Fibroblast of villous mesenchyme (primary cell): ENCODE measurements at regions not wholly inside any gene's neighbourhood (a gene's known extent, or its start where the extent isn't known, plus 50 kb on each side); places are given as distances from the start of the nearest gene placed in this dataset.
"Not testable (repeated sequence)": the region's sequence is repeated elsewhere in the genome, so short reads cannot be mapped to it uniquely, and the experiment has no call there.

Experiments used
- DNase-seq: peaks from one replicate; pipeline ENCODE4 v3.0.0-alpha.2; 2010; ENCODE audit warnings: low read depth
- H3K4me3 ChIP-seq: 2 replicates; pipeline ENCODE4 v1.5.1; 2011; ENCODE audit warnings: low read depth, mild to moderate bottlenecking, low read length
- TF ChIP-seq, protein P1 (sequence below): IDR thresholded peaks from 2 replicates; pipeline ENCODE4 v1.5.1; 2012; ENCODE audit warnings: low read depth, mild to moderate bottlenecking, low read length; ENCODE audit not compliant: insufficient read depth

DNA sequence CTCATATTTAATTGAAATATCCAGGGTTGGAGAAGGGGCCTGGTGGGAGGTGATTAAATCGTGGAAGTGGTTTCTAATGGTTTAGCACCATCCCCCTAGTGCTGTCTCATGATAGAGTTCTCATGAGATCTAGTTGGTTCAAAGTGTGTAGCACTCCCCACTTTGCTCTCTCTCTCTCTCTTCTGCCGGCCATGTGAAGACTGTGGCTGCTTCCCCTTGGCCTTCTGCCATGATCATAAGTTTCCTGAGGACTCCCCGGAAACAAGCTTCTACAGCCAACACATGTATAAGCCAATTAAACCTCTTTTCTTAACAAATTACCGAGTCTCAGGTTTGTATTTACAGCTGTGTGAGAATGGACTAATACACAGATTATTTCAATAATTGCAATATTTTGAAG is 305.8 kb upstream of the KCND2 start:
- TF ChIP-seq, protein P1, sequence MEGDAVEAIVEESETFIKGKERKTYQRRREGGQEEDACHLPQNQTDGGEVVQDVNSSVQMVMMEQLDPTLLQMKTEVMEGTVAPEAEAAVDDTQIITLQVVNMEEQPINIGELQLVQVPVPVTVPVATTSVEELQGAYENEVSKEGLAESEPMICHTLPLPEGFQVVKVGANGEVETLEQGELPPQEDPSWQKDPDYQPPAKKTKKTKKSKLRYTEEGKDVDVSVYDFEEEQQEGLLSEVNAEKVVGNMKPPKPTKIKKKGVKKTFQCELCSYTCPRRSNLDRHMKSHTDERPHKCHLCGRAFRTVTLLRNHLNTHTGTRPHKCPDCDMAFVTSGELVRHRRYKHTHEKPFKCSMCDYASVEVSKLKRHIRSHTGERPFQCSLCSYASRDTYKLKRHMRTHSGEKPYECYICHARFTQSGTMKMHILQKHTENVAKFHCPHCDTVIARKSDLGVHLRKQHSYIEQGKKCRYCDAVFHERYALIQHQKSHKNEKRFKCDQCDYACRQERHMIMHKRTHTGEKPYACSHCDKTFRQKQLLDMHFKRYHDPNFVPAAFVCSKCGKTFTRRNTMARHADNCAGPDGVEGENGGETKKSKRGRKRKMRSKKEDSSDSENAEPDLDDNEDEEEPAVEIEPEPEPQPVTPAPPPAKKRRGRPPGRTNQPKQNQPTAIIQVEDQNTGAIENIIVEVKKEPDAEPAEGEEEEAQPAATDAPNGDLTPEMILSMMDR: no peak
- DNase-seq: no peak

DNA sequence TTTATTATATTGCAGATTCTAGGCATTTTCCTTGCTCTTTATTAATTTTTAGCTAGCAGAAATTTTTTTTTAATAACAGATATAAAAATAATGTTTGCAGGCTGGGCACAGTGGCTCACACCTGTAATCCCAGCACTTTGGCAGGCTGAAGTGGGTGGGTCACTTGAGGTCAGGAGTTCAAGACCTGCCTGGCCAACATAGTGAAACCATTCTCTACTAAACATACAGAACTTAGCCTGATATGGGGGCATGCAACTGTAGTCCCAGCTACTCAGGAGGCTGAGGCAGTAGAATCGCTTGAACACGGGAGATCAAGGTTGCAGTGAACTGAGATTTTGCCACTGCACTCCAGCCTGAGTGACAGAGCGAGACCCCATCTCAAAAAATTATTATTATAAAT is 304.6 kb upstream of the KCND2 start:
- not testable (repeated sequence) for H3K4me3 ChIP-seq, DNase-seq

More for the DNA sequence above, 305.8 kb upstream of the KCND2 start:
- no peak overlapping the region for H3K4me3 ChIP-seq

DNA sequence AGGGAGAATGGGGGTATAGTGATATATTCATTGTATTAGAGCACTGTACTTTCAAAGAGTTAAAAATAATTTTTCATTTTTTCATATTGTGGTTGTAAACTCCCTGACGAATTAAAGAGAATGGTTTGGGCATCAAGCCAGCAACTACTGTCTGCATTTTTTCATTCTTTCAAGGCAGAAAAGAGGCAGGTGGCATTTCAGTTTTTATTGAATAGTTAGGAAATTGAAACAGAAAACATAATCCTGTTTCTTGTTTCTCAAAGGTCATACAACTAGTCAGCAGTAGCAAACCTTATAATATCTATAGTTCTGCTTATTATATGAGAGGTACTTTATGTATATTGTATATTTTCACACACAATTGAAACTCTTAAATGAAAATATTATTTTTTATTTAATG is 303.9 kb upstream of the KCND2 start:
- no peak for DNase-seq
- H3K4me3 ChIP-seq: no peak overlapping the region
- TF ChIP-seq, protein P1: no peak

DNA sequence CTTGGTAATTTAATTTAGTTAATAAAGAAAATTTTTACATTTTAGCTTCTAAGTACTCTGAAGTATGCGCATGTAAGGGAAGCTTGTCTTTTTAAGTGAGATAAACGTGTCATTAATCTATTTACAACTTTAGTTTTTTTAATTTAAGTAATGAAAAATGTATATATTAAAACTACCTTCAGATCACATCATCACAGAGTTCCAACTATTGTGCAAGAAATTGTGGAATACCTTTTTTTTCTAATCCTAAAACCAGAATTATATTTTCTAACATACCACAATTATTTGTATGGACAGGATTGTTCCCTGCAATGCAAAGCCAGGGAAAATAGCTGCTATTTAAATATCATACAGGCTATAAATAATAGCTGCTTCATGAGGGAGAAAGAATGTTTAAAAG is 303.2 kb upstream of the KCND2 start:
- no peak overlapping the region for H3K4me3 ChIP-seq
- DNase-seq: no peak

DNA sequence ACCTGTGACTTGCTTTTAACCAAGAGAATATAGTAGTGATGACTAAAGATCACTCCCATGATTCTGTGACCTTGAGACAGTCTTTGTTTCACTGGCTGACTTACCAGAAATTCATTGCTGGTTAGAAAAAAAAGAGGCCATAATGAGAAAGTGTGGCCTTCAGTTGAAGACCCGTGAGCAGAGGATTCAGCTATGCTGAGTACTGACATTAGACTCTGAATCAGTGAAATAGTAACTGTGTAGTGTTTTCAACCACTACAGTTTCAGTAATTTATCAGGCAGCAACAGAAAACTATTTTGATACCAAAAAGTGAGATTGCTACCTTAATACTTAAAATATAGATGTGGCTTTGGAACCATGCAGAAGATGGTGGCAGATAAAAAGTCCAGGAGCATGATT is 298.0 kb upstream of the KCND2 start:
- DNase-seq: no peak
- TF ChIP-seq, protein P1: no peak
- no peak overlapping the region for H3K4me3 ChIP-seq

More for the DNA sequence above, 303.2 kb upstream of the KCND2 start:
- TF ChIP-seq, protein P1: no peak

DNA sequence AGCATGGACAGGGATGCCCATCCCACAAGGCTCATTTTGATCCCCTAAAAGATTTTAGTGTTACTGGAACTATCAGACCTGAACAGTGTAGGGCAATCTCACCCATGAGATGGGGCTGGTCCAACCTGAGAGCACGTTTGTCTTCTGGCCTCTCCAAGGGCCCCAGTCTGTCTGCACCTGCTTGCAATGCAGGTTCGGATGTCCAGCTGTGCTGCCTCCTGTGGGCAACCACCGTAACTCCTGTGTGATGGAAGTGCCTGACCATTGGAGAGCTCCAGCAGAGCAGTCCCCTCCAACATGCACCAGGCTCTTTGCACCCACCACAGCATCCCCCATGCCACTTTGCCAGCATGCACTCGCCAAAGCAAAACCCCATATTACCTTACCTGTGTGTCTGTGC is 290.1 kb upstream of the KCND2 start:
- H3K4me3 ChIP-seq: no peak overlapping the region
- TF ChIP-seq, protein P1: no peak
- no peak for DNase-seq

DNA sequence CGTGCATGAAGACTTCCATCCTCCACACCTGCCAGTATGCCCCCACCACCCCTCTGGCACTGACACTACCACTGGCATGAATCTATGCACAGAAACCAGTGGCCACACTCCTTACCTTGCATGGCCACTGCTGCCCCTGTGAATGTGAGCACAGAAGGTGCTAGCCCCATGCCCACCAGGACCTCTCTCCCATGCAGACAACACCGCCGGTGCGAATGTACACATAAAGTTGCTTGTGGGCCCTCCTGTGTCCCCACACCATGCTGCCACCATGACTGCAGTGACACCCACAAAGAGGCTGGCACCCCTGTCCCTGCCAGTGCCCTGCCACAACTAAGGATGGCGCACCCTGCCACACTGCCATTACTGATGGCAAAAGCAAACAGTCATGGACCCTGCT is 289.5 kb upstream of the KCND2 start:
- TF ChIP-seq, protein P1: no peak
- no peak for DNase-seq
- H3K4me3 ChIP-seq: no peak overlapping the region
